ENCODE measurements at regions not wholly inside any gene's neighbourhood (a gene's known extent, or its start where the extent isn't known, plus 50 kb on each side); places are given as distances from the start of the nearest gene placed in this dataset.

GRCh38 chr4:20483416-20483815 lies 216.8 kb upstream of the PACRGL start:
- Histone ChIP-seq H2AK5ac (ENCODE audit: low read depth, low read length) (no peak overlapping the region), H3K14ac (replicated peaks; ENCODE audit: low read depth, low read length) (no peak overlapping the region), H4K20me1 (ENCODE audit: insufficient read depth, low read length) (no peaks in the 10 kb centered on the region), H2AFZ (replicated peaks; ENCODE audit: low read length, poor library complexity) (no peak overlapping the region), H4K8ac (ENCODE audit: low read depth in 2 of 2, low read length in 2 of 2) (no peak overlapping the region), H2BK15ac (ENCODE audit: low read depth, low read length) (no peak overlapping the region), H3K4me1 (ENCODE audit: control insufficient read depth, insufficient read depth, low read length) (no peaks in the 10 kb centered on the region), H3K9me3 (ENCODE audit: control insufficient read depth, insufficient read depth, low read length) (no peaks in the 10 kb centered on the region), H3K4ac (ENCODE audit: low read depth, low read length) (no peak overlapping the region), H3K36me3 (ENCODE audit: control insufficient read depth, insufficient read depth, low read length) (no peaks in the 10 kb centered on the region), H3K4me3 (ENCODE audit: insufficient read depth, low read depth, low read length) (no peak overlapping the region), H3K27me3 (ENCODE audit: control insufficient read depth, insufficient read depth, low read length) (no peaks in the 10 kb centered on the region), H3K56ac (ENCODE audit: extremely low read depth, insufficient read depth, low read length) (no peak overlapping the region), H3K9ac (ENCODE audit: low read depth, low read length) (no peak overlapping the region), H3K9me1 (ENCODE audit: insufficient read depth, low read length) (no peaks in the 10 kb centered on the region), H4K91ac (ENCODE audit: insufficient read depth, low read depth, low read length) (no peak overlapping the region), H3K27ac (ENCODE audit: insufficient read depth, low read length) (no peak overlapping the region), H2BK20ac (ENCODE audit: low read depth, low read length) (no peak overlapping the region), H3K18ac (ENCODE audit: low read depth, low read length) (no peak overlapping the region), H3K4me2 (ENCODE audit: low read depth, low read length) (no peak overlapping the region), H3K23ac (ENCODE audit: low read depth, low read length) (no peak overlapping the region), H2BK5ac (ENCODE audit: low read depth, low read length, poor library complexity, severe bottlenecking) (no peak overlapping the region), H4K5ac (ENCODE audit: low read depth, low read length) (no peak overlapping the region), H3K79me1 (ENCODE audit: low read depth in 1 of 2, low read length in 2 of 2) (no peaks in the 10 kb centered on the region), H2AK9ac (replicated peaks; ENCODE audit: low read depth, low read length, poor library complexity) (no peak overlapping the region), H2BK120ac (ENCODE audit: low read depth, low read length) (no peak overlapping the region)
- in situ Hi-C loops (cut with MboI; ENCODE audit: low sequenced_read_pairs), result no loop called here
- DNase-seq (peak; percentile 33), ATAC-seq (ENCODE audit: low read depth) (no peak)
- intact Hi-C loops (cut with micrococcal nuclease), result no loop called here
- WGBS, 2 experiments (ENCODE audit: extremely low coverage in 2 of 2, insufficient read length in 1 of 2), result no CpG with 5 or more reads among the region's 1 CpG
- TF ChIP-seq CTCF (conservative IDR thresholded peaks at IDR 0.05; ENCODE audit: low read depth, low read length) (no peak), USF2 (IDR thresholded peaks at IDR 0.05; ENCODE audit: low read depth, low read length) (no peak), SMC3 (IDR thresholded peaks at IDR 0.05; ENCODE audit: low read depth, low read length) (no peak), MAFK (IDR thresholded peaks at IDR 0.05; ENCODE audit: low read depth, low read length) (no peak), RAD21 (IDR thresholded peaks at IDR 0.05; ENCODE audit: low read length) (no peak), CEBPB (IDR thresholded peaks at IDR 0.05; ENCODE audit: low read depth, low read length) (no peak), NFE2L2 (IDR thresholded peaks at IDR 0.05; ENCODE audit: low read depth, low read length) (no peak), POLR2A (IDR thresholded peaks at IDR 0.05; ENCODE audit: low read depth, low read length) (no peak)
- no TSS peak for BruUV-seq (replicated peaks)
- ChIA-PET CTCF (no interaction called here), POLR2A (ENCODE audit: unreplicated experiment) (no interaction called here)
- dilution Hi-C loops (cut with HindIII; ENCODE audit: low sequenced_read_pairs, unreplicated experiment), result no loop called here
